ENCODE measurements at regions not wholly inside any gene's neighbourhood (a gene's known extent, or its start where the extent isn't known, plus 50 kb on each side); places are given as distances from the start of the nearest gene placed in this dataset.

- TF ChIP-seq CTCF (IDR thresholded peaks at IDR 0.05), result no peak
- TF ChIP-seq POLR2A (IDR thresholded peaks at IDR 0.05), result no peak
Observed at GRCh38 chr18:42242758-42243157, 287.7 kb downstream of the PIK3C3 start.
